CD4-positive, alpha-beta T cell treated with Interferon alpha-2 for 1 hour (primary cell): ENCODE measurements at regions not wholly inside any gene's neighbourhood (a gene's known extent, or its start where the extent isn't known, plus 50 kb on each side); places are given as distances from the start of the nearest gene placed in this dataset.
"Not testable (repeated sequence)": the region's sequence is repeated elsewhere in the genome, so short reads cannot be mapped to it uniquely, and the experiment has no call there.

ENCODE experiments used
- DNase-seq, 2 donors: peaks; one replicate each; pipeline ENCODE4 v3.0.0-alpha.2; 2020 to 2022

GRCh38 chr11:39462506-39462905 lies 1996.9 kb downstream of the LRRC4C start:
- DNase-seq, result no peak

DNA sequence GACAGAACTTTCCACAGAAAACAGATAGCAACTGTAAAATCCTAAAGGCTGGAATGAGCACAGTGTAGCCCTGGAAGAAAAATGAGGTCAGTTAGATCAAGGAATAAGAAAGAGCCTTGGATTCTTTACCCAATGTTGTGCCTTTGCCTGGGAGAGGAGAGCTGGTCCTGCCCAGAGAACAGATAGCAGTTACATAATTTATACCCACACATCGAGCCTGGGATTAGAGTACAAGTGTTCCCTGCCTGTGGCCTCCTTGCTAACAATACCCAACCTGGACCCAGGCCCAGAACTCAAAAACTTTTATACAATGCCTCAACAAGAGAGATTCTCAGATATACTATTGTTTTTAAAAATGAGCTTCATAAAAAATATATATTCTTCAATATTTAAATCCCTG lies 1998.4 kb downstream of the LRRC4C start:
- no peak for DNase-seq

- DNase-seq, result no peak
These were observed 1999.8 kb downstream of the LRRC4C start for GRCh38 chr11:39459606-39460005.

DNA sequence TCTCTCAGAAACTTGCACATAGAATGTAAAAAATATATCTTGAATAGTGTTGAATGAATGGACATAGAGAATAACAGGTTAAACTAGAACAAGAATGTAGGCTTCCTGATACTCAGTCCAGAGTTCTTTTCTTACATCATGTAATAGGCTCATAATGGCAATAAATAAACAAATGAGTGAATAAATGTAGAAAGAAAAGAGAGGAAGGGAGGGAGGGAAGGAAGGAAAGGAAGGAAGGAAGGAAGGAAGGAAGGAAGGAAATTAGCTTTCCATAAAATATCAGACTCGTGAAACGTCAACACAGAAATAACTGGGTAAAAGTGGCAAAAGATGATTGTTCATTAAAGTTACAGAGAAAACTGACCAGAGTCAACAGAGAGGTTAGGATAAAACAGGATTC lies 2001.0 kb downstream of the LRRC4C start:
- DNase-seq, result no peak

DNA sequence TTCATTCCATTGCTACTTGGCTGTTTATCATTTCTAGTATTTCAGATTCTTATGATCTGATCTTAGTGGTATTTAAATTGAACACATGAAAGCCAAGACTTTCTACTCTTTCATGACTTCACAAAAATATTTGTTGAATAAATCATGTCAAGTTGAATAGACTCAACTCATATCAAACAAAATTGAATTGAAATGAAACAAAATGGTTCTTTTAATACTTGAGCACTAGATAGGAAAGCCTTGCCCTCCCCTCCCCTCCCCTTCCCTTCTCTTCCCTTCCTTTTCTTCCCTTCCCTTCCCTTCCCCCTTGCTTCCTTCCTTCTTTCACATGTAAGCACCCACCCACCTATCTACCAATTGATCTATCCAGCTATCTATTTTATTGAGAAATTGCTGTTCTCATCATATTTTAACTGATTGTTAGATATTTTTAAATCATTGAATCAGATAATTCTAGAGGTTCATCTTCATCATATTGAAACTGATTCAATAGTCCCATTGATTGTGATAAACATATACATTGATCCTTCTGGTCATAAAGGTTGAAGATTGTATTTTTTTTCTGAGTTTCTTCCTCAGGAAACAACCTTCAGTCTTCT lies 2015.9 kb downstream of the LRRC4C start:
- no peak for DNase-seq

- no peak for DNase-seq
These were observed 2017.3 kb downstream of the LRRC4C start for GRCh38 chr11:39442177-39442576.

DNA sequence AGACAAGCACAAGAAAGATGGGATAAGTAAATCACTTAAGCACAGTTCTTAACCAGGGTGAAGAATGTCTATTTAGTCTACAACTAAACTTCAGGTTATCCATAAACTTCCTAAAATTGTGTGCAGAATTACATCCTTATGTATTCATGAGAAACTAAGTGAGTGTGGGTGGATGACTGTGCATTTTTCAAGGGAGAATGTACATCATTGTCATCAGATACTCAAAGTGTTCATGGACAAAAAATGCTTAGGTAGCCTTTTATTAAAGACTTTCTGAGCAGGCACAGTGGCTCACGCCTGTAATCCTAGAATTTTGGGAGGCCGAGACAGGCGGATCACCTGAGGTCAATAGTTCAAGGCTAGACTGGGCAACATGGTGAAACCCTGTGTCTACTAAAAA lies 2023.8 kb downstream of the LRRC4C start:
- no peak for DNase-seq

DNA sequence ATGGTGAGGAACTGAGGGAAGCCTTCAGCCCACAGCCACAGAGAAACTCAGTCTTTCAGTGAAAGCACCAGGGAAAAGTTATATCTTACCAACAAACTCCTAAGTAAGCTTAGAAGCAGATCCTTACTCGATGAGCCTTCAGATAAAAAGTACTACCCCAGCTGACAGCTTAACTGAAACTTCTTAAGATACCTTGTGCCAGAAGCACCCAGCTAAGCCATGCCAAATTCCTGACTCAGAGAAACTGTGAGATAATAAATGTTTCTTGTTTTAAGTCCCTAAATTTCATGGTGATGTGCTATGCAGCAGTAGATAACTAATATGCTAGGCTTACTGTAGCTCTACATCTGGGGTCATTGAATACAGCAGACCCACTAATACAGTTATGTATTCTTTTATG lies 2025.0 kb downstream of the LRRC4C start:
- no peak for DNase-seq

- DNase-seq, result no peak
These were observed 2026.5 kb downstream of the LRRC4C start for GRCh38 chr11:39432929-39433328.

- DNase-seq, result no peak
These were observed 2034.2 kb downstream of the LRRC4C start for GRCh38 chr11:39425226-39425625.

- DNase-seq, result no peak
These were observed 2047.3 kb downstream of the LRRC4C start for GRCh38 chr11:39412117-39412516.

GRCh38 chr11:39385911-39386310 lies 2073.5 kb downstream of the LRRC4C start:
- no peak for DNase-seq

DNA sequence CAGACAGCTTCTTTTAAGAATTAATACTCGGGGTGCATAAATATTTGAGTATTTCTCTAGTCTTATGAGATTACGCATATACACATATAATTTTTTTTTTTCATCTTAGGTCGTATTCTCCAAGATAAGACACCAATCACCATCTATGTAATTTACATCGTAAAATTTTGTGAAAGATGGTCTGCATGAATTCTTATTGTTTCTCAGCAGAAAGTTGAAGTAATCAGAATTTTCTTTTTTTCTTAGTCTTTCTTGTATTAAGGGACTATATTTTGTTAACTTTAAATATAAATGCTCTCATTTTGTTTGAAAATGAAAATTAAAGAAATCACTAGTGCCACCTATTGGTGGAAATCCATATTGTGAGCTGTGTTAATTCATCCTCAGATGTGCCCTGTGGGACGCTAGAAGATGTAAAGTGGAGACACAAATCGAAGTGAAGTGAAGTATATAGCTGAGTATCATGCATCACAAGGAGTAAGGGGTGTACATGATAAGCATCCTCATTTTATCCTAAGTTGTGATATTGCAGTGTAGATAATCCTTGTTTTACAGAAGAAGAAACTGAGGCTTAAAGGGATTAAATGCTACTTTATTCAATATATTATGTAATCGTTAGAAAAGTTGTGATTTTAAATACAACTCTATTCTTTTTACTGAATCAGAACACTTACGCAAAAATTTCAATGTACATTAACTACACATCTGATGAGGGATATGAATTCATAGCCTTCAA lies 2084.3 kb downstream of the LRRC4C start:
- peak in 1 of 2 donors; percentile 62 for DNase-seq

DNA sequence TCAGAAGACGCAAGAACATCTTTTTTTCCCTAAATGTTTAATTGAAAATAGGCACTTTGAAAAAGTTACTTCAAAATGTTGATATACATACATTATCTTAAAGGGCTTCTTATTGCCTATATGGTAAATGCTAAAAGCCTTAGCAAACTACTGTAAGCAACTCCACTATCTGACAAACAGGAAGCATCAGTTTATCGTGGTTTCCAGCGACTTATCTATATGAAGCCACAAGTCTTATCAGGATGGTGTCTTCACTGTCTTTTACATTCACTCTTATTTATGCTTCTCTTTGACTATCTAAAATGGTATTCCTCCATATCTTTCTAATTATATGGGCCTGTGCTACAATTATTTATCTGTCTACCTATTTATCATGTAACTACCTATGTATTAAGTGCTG lies 2091.9 kb downstream of the LRRC4C start:
- DNase-seq, result peak in 1 of 2 donors; percentile 37

- no peak for DNase-seq
These were observed 2093.5 kb downstream of the LRRC4C start for GRCh38 chr11:39365809-39366436.

DNA sequence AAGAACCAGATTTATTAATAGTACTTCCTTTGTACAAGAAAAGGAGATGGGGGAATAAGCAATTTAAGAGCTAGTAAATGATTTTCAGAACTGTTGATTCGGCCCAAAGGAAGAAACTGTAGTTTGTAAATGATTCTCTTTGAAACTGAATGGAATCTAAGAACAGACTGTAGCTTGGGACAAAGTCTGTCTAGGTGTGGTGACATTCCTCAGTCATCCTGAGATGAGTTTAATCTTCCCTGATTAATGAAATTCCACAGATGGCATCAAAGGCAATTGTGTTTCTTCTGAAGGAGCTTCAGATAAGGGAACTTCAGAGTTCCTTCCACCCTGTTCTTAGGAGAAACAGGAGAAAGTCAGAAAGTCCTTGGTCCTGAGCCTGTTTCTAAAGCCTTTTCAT lies 2095.9 kb downstream of the LRRC4C start:
- no peak for DNase-seq

DNA sequence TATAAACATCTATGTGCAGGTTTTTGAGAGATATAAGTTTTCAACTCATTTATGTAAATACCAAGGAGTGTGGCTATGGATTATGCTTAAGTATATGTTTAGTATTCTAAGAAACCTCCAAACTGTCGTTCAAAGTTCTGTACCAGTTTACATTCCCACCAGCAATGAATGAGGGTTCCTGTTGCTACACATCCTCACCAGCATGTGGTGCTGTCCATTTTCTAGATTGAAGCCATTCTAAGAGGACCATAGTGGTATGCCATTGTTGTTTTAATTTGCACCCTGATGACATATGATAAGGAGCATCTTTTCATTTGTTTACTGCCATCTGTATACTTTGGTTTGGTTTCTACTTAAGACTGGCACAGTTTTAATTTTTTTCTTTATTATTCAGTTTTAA lies 2097.9 kb downstream of the LRRC4C start:
- no peak for DNase-seq

DNA sequence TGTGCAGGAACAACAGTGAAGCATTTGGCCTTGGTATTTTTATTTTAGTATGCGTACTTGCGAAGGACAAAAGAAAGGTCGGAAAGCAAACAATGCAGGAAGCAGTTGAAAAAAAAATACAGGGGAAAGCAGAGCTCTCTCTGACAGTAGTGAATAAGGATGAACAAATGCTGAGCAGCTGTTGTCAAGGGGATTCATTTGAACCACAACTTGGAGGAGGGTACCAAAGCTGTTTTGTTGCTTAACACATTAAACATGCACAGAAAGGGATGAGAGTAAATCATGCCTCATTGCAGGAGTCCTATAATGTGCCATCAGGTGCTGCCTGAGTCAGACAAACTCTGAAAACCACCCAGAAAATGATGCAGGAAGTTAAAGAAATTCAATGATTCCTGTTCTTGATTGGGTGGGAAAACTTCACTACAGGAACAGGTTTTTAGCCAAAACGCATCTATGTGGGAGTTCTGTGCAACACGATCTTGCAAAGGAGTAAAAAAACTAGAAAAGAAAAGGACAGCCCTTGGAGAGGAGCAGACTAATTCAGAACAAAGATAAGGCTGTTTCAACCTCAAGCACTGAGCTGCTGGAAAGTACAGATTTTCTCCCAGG lies 2113.5 kb downstream of the LRRC4C start:
- DNase-seq, result no peak

DNA sequence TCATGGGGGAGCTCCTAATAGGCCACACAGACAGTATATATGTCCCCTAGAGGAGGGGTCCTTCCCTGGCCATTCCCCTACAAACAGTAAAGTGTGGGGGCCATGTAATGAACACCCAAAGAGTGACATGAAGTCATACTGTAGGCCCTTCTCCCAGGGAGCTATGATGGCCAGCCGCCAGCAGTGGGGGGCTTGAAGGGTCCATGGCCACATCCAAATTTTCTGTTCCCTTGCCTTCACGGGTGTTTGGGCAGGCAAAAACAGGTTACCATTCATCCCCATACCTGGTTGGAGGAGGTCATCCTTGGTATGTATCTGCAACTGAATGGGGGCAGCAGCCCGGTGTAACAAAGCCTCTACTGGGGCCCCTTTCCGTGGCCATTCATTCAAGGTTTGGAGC lies 2118.0 kb downstream of the LRRC4C start:
- DNase-seq, result no peak

DNA sequence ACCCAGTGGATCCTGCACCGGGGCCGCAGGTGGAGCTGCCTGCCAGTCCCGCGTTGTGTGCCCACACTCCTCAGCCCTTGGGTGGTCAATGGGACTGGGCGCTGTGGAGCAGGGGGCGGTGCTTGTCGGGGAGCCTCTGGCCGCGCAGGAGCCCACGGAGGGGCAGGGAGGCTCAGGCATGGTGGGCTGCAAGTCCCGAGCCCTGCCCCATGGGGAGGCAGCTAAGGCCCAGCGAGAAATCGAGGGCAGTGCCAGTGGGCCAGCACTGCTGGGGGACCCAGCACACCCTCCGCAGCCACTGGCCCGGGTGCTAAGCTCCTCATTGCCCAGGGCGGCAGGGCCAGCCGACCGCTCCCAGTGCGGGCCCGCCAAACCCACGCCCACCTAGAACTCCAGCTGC lies 2126.4 kb downstream of the LRRC4C start:
- not testable (repeated sequence) for DNase-seq

GRCh38 chr11:39327302-39327701 lies 2132.2 kb downstream of the LRRC4C start:
- no peak for DNase-seq

- not testable (repeated sequence) for DNase-seq
These were observed 2147.6 kb downstream of the LRRC4C start for GRCh38 chr11:39311888-39312287.

GRCh38 chr11:39304586-39304985 lies 2154.9 kb downstream of the LRRC4C start:
- DNase-seq, result no peak

DNA sequence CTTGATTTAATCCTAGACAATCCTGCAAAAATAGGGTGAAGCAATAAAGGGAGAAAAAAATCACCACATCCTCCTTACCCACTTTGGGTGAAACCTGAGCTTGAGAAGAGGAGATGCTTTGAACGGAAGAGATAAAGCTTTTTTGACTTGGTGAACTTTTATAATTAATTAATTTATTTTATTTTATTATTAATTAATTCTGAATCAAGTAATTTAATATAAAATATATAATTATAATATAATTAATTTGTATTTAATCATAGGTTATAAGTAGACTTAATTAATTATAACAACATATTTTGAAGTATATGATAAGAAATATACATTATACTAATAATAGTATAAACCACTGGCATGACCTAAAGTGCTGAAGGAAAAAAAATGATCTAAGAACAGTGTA lies 2164.8 kb downstream of the LRRC4C start:
- no peak for DNase-seq
